ENCODE measurements at regions not wholly inside any gene's neighbourhood (a gene's known extent, or its start where the extent isn't known, plus 50 kb on each side); places are given as distances from the start of the nearest gene placed in this dataset.
A peak's percentile ranks its signal among the peaks of the same experiment; 100 is the strongest.

DNA sequence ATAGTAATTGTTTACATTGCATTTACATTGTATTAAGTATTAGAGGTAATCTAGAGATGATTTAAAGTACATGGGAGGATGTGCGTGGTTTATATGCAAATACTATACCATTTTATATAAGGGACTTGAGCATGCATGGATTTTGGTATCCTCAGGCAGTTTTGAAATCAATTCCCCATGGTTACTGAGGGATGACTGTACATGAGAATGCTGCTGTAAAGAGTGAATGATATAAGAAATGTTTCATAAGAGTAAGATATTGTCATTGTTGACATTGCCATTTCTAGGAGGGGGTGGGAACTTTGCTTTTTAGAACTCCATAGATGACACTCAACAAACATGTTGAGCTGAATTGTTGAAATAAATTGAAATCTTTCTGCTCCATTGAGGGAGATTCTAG is 185.0 kb downstream of the SEMA6A start:
- no peak for DNase-seq (ENCODE audit: low spot score)

DNA sequence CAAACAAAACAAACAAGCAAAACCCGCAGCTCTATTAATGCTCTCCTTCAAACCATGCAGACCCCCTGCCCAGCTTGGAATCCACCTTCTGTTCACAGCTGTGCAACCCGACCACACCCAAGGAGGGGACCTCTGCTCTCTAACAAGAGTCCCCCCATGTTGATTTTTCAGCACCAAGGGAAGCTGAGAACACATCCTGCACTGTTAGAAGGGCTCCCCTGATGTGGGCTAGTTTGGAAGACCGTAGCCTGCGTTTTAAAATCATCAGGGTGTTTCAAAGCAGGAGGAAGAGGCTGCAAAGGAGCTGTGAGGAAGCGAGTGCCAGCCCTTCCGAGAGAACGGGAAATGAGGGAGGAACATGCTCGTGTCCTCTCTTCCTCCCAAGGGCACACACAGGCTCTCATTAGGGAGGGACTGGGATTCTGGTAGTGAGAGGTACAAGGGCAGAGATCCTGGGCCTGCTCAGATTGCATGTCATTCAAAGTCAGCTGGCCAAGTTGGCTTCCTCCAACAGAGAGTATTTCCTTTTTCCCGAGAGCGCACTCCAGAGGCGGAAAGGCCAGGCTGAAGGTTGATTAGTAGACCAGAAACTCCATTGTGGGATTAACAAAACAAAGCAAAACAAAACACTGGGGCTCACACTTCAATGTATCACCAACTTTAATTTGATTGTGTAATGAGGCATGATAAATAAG is 185.9 kb downstream of the SEMA6A start:
- peak; percentile 54 for DNase-seq (ENCODE audit: low spot score)

DNA sequence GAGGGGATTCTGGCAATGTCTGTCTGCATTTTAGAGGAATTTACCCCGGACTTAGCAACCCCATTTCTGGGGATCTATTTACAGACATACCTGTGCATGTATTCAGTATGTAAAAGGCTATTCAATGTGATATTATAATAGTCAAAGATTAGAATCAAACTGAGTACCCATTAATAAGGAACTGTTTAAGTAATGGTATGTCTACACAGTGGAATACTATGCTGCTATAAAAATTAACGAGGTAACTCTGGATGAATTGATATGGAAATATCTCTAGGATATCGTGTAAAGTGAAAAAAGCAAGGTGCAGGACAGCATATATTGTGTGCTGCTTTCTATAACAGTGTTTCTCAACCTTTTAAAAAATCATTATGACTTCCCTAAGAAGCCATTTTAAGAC is 186.9 kb downstream of the SEMA6A start:
- DNase-seq (ENCODE audit: low spot score) = no peak

DNA sequence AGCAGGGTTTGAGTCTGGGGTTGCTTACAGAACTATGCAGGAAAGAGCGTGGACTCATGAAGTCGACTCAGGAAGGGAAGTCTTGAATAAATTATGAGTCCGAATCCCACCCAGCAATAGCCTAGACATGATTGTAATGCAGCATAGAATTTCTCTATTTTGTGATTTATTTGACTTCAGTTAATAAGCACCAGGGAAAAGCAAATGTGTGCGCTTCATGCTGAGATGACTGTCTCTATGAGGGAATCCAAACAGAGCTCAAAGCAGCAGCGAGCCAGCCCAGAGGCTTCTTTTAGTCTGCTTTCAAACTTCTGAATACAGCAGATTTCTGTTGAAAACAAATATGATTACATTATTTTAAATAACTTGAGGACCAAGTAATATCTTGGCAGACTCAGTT is 188.0 kb downstream of the SEMA6A start:
- no peak for DNase-seq (ENCODE audit: low spot score)

DNA sequence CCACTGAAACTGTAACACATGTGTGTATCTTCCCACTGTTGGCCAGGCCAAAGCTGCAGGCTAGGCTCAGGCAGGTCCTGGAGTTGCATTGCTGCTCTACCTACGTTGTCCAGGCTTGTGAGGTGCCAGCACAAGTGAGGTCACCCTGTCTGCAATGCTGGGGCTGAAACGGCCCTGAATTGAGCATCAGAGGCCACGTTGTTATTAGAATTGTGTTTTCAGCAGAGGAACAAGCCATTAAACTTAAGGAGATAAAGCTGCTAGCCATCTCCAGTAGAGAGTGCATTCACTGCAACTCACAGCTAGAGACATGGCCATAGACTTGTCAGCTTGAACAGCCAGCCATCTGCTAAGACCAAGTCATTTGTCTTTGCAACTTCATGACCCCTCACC is 191.8 kb downstream of the SEMA6A start:
- DNase-seq (ENCODE audit: low spot score) = no peak

DNA sequence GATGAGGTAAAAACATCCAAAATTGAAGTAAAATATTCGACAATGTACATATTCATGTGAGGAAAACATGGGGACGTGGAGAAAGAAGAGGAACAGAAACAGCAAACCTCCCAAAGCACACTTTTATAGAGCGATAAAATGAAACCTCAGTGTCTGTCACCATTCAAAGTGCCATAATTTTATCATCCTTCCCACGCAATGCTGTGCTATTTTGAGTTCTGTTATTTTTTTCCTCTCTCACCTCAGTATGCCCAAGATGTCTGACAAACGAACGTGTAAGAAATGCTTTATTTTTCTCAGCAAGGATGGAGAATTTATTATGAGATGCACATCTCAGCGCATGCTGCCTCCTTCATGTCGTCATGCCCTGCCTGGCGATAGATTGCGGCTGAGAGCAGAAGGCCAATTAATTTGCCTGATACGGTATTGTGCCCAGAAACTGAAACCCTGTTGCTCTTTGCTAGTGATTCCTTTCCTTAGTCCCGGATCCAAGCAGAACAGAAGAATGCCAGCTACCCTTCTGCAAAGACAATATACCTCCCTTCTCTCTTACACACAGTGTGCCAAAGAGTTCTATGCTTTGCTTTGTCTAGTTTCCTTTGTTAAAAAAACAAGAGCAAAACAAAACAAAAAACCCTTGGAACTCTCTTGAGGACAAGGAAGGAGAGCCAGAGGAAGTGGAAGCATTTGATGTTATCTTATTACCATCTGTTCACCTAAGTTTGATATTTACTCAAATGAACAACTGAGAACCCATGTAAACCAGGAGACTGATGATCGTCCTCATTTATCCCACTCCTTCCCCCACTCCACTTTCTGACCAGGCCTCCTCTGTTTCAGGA is 192.4 kb downstream of the SEMA6A start:
- DNase-seq (ENCODE audit: low spot score) = no peak

DNA sequence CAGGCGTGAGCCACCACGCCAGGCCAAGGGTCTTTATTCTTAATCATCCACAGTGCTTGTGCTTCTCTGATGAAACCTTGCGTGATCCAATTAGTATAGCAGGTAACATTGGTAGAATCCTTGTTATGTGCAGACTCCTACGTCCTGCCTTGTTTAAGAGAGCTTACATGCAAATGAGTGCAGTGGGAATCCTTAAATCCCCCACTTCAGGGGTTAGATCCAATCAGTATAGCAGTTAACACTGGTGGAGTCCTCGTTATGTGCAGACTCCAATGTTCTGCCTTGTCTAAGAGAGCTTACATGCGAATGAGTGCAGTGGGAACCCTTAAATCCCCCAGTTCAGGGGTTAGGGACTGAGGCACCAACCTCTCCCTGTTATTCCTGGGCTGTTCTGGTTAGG is 193.4 kb downstream of the SEMA6A start:
- DNase-seq (ENCODE audit: low spot score) = no peak

DNA sequence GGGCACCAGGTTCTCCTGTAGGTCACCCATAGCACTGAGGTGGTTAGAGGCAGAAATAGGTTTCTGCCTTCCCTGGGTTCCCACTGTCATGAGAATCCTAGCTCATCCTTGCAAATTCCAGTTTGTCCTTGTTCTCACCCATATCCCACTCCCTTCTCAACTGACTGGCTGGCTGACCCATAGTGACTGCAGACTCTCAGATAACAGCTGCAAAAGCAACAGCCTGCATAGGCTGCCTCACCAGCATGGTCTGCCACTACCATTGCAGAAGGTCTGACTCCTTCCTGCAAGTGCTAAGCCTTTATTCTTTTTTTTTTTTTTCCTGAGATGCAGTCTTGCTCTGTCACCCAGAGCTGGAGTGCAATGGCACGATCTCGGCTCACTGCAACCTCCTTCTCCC is 194.0 kb downstream of the SEMA6A start:
- no peak for DNase-seq (ENCODE audit: low spot score)

DNA sequence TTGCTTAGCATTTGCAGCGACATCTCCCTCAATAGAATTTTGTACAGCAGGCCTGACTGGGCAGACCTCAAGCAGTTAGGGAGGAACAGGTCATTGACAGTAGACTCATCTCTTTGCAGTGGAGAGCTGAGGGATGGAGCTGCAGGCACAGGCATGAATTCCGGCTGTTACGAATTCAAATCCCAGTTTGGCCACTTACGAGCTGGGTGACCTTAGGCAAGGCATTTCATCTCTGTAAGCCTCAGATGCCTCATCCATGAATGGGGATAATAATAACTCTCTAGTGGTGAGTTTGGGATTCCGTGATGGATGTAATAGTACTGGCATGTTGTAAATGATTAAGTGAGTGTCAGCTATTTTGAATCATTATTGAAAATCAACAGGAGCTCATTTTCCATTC is 195.3 kb downstream of the SEMA6A start:
- DNase-seq (ENCODE audit: low spot score) = no peak

DNA sequence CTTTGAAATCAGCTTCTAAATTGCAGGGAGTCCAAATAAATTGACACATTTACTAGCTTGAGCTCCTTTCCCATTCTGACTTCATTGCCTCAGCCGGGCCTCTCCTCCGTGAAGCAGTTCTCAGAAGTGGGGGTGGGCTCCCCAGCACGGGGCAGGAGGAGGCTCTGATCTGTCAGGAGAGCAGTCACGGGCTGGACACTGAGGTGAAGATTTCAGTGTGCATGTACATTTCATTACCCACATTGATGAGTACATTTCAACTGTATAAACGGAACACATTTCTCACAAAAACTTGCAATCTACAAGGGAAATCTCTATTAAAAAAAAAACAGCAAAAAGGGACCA is 195.9 kb downstream of the SEMA6A start:
- no peak for DNase-seq (ENCODE audit: low spot score)

DNA sequence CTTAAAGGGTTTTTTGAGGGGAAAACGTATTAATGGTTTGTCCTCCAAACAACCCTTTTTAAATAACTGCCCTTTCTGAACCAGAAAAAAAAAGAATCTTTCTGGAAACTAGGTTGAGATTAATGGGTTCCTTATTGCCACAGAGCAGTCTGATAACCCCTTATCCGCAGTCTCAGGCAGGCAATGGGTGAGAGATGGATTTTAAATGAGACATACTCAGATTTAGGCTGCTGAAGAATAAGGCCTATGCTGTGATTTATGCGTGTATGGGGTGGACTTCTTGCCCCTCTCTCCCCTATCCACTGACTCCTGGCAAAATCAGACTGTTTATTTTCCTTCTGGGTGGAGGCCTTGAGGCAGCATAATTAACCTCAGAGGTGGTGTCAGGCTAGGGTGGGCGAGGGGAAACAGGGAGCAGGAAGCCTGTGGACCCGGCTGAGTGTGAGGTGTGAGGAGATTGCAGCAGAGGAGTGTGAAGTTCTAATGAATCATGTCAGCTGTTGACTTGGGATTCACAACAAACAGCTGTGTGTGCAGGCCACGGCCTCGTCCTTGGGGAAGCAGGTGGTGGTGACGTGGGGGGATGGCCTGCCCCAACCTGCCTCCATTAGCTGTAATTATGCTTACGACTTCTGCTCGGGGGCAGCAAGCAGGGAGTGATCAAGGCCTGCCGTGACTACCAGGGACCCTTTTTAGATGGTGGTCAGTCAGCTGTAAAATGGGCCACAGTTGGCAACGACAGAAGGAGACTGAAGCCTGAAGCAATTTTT is 196.4 kb downstream of the SEMA6A start:
- DNase-seq (ENCODE audit: low spot score) = no peak

DNA sequence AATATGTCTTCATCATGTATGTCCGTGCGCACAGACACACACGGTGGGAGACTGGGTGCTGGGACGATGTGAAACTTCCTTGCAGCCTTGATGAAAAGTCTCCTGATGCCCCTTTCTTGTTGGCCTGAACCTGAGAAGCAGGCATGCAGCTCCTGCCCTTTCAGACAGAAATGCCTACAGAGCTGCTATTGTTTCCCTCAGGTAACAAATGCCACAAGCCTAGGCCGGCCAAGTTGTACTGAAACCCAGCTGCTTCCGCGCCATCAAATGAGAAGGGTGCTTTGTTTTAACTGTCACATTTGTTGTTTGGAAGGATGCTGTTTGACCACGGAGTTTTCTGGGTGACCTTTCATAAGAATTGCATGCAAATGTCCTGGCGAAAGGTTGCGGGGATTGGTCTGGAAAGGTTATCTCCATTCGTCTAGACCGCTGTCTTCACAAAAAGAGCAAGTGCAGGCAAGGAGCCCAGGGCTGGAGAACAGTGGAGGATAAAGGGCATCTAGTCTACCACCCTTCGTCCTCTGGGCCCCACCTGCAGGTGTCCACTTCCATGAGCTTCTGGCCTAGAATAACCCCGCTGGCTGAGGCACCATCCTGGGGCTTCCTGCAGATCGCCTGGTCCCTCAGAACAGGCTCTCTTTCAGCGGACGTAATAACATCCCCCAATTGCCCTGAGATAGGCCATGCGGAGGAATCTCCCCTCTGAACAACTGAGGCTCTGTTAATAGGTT is 197.2 kb downstream of the SEMA6A start:
- DNase-seq (ENCODE audit: low spot score) = no peak

DNA sequence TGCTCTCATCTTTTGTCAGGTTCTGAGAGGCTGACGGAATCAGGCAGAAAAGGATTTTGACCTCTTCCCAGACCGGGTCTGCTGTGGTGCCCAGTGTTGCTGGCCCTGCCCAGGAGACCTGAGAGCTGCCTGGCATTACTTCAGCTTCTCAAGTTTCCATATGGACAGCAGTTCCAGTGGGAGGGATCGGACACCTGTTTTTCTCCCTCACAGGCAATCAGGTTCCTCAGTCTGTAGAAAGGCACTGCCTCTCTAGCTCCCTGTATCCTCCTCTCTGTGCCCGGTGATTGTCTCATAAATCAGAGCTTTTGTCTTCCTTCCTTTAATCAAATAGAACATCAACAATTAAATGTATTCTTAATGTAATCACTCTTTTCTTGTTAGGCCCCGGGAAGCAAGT is 198.7 kb downstream of the SEMA6A start:
- peak; percentile 22 for DNase-seq (ENCODE audit: low spot score)

DNA sequence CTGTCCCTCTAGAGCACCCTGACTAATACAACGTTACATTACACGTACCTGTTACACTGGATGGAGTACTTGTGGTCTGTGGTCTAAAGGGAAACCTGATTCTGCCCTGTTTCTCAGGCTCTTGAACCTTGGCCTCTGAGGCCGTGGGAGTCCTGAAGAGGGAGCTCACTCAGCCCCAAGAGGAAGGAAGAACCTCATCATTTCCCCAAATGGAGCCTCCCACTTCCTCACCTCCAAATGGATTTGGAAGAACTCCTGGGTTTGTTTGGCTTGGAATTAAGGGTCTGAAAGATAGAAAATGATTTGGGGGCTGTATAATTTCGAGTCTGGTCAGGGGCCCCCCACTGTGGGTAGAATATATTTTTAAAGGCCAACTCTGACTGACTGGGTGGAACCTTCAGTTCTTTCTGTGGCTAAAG is 200.2 kb downstream of the SEMA6A start:
- no peak for DNase-seq (ENCODE audit: low spot score)

DNA sequence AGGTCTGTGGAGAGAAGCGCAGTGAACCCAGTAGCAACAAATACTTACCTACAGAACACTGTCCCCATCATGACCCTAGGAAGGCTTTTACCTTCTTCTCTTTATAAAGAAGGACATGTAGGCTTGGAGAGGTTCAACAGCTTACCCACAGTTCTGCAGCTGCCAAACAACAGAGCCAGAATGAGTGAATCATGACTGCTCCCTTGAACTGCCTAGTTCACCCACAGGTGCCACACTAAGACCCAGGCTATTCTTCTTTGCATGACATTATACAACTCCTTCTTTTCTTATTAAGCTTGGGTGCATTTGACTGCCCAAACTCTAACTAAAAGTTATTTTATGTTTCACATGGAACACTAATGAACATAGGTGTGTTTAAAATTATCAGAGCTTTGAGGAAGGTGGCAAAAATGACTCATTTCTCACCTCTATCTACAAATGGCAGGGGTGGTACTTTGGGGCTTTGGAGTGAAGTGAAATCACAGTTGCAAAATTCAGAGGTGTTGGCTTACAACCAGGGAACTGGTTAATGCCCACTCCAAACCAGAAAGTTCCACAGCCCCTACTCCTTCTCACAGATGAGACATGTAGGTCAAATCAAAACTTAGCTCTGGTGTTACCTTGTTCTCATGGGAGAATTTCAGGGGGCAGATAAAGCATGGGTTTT is 201.6 kb downstream of the SEMA6A start:
- DNase-seq (ENCODE audit: low spot score) = no peak

DNA sequence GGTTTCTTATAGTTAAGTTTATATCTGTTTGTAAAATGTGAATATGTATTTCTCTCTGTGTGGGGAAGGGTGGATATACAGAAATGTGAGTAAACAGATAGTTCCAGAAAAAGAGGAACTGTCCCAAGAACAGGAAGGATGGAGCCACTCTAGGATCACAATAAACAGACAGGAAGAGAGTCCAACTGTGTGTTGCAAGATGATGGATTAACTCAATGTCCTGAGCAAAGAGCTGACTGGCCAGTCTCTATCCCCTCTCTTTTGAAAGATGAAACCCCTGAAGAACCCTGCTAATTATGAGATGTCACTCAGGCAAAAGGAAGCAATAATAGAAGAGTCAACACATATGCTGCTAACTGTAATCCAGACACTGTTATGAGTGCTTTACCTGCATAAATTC is 202.7 kb downstream of the SEMA6A start:
- no peak for DNase-seq (ENCODE audit: low spot score)

DNA sequence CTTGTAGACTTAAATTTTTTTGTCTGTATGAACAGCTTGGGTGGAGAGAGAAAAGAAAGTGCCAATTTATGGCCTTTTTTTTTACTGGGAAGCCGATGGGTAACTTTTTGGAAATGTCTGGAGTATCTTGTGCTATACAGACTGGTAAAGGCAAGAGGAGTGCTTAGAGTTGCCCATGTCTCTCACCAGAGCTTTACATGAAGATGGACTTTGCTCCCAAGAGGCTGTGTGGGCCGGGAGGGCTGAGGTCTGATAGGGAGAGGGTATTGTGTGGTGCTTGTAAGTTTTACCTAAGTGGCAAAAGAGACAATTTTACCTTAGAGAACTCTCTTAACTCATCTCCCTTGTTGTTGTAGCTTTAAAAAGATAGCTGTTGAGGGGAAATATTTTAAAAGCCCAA is 203.2 kb downstream of the SEMA6A start:
- DNase-seq (ENCODE audit: low spot score) = no peak

DNA sequence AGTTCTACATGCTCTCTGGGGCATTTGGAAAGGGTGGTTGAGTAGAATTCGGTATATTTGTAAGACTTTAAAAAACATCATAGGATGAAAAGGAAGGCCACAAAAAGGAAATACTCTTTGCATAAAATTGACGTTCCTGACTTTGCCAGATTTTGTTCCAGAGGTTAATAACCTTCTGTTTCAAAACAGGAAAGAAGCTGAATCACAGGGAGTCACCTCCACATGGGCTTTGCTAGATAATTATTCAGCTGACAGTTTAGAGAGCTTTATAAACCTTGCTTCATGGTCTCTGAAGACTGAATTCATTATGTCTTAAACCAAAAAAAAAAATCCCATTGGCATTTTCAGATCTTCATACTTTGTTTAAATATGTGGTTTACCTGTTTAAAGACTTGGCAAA is 203.7 kb downstream of the SEMA6A start:
- DNase-seq (ENCODE audit: low spot score) = no peak

DNA sequence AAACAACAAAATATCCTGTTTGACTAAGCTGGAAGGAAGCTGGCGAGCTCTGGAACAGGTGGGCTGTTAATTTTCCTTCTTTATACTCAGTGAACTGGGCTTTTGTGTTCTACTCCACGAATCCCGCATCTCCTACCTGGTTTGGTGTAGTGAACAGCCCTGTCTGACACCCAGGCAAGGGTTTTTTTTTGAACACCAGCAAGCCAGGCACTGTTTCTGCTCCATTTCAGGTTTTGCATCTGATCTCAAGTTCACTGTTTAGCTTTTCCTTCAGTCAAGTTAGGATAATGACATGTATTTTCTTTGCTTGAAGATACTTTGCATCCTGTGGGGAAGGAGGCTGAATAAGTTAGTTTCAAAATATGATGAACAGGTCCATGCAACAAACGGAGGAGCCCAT is 204.5 kb downstream of the SEMA6A start:
- no peak for DNase-seq (ENCODE audit: low spot score)

DNA sequence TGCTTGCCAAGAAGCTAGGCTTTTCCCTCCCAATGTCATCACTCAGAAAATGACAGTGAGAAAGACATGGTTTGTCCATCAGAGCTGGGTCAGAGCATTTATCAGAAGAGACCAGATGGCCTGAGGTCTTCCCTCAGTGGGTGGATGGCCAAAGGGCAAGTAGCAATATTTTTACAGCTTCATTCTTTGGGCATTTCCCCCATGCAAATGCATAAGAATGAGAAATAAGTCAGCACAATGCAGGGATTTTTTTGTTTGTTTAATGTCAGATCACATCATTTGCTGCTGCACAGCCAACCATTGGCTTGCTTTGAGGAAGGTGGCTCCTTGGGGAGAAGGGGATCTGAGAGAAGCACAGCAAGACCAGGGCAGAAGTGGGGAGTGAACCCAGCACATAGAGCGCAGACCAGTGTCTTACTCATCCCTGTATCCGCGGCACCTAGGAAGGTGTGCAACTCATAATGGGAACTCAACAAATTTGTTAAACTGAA is 209.6 kb downstream of the SEMA6A start:
- no peak for DNase-seq (ENCODE audit: low spot score)

DNA sequence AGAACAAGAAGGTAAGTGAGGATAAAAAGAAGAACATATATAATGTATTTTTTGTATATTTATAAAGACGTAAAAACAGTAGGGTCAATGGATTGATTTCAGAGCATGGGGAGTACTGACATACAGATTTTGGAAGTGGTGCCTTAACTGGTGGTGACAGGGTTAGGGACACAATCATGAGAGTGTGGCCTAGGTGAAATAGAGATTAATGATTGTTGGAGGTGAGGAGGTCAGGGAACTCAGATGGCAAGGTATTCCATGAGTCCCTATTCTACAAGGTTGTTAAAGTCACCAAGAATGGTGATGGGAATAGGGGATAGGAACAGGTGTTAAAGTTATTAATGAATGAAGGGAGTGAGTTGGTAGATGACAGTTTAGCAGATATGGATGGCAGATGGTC is 210.8 kb downstream of the SEMA6A start:
- DNase-seq (ENCODE audit: low spot score) = no peak

Data from iPS-NIHi11 (cell line).